HG03442 (cell line): ENCODE measurements at regions not wholly inside any gene's neighbourhood (a gene's known extent, or its start where the extent isn't known, plus 50 kb on each side); places are given as distances from the start of the nearest gene placed in this dataset.

Source experiments
- ATAC-seq: cut with Tn5 transposase; IDR thresholded peaks from one replicate; pipeline ENCODE4 v1.9.1; 2021; ENCODE audit warnings: mild to moderate bottlenecking, moderate library complexity; ENCODE audit not compliant: unreplicated experiment

DNA sequence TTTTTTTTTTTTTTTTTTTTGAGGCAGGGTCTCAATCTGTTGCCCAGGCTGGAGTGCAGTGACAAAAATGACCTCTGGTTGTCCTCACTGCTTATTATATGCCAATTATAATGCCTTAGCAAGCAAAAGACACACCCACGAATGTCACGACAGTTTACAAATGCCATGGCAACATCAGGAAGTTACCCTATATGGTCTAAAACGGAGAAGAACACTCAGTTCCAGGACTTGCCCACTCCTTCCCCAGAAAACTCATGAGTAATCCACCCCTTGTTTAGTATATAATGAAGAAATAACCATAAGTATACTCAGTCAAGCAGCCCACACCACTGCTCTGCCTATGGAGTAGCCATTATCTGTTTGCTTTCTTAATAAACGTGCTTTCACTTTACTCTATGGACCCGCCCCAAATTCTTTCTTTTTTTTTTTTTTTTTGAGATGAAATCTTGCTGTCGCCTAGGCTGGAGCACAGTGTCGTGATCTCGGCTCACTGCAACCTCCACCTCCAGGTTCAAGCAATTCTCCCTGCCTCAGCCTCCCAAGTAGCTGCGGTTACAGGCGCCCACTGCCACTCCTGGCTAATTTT, 106.2 kb downstream of the SMIM20 start:
- ATAC-seq = no peak

DNA sequence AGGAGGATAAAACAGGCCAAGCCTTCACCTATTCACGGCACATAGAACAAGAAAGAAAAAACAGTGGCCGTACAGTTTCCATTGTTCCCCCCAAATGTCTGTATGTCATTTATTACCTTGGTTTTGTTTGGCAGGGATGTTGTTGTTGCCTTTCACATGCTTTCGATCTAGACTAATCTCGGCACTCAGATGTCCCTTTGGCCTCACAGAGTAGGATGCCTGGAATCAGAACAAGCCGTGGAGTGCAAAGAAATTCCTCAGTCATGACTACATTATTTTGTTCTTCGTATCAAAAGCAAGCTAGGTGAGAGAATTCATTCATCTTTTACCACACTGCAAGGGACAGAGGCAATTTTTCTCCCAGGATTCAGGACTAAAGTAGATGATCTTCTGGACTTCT, 106.9 kb downstream of the SMIM20 start:
- ATAC-seq = no peak

DNA sequence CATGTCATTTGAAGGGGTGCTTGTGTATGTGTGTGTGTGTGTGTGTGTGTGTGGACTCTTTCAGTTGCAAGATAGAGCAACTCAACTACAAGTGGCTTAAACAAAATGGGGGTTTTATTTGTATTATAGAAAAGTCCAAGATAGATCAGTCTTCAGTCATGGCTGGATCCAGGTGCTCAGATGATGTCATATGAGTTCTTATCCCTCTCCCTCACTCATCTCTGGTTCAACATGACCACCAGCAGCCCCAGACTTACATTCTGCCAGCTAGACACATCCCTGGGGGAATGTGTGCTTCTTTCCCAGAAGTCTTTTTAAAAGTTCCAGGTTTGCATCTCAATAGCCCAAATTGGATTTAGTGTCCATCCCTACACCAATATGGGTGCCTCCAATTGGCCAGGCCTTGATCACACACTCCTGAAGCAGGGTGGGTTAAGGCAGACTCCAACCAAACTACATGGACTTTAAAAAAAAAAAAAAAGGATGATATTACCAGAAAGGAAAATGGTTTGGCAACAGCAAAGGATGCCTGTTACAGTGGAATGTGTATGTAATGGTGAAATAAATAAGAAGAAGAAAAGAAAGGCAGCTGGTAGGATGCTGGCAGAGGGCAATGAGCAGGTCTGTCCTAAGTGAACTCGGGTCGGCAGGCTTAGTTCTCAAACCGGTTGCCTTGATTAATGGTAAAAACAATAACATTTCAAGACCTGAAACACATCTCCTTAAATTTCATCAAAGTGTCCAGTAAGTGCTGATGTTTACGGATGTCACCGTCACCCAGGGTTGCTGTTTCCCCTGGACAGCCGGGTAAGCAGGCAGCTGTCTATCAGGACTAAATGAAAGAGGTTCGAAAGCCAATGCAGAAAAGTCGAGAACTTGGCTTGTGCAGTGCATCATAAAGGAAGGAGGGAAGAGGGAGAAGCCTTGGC, 107.7 kb downstream of the SMIM20 start:
- ATAC-seq = no peak

DNA sequence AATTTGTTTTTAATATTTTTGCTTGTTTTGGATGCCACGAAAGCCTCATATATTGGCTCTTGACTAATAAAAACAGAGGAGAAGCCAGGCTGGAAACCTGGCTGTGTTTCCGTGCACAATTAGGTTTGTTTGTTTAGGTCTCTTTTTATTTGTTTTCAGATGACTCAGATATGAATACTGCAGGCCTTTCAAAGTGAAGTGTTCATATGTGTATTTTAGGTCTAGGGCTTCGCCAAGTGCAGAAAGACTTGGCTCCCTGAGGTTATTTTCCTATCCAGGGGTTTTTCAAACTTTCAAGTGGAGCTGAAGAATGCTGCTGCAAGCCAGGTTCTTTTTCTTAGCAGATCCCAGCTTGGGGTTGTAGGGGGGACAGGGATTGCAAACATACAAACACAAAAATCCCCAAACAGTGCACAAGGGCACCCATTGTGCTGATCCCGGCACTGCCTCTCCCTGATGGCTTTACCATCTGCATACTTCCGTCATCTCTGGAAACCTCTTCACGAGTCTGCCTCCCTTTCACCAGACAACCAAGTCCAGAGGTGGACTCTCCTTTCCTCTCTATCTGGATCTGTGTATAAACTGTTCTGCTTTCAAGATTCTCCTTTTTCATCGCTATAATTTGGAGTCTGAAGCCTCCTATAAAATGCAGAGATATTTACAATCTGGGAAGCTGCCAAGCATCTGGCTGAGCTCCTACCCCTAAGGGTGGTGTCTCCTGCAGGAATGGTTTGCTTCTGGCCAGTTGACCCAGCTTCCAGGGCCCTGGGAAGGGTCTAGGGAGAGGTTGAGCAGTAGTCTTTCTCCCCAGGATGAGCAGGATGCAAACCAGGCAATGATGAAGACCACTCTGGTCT, 108.6 kb downstream of the SMIM20 start:
- ATAC-seq = no peak

DNA sequence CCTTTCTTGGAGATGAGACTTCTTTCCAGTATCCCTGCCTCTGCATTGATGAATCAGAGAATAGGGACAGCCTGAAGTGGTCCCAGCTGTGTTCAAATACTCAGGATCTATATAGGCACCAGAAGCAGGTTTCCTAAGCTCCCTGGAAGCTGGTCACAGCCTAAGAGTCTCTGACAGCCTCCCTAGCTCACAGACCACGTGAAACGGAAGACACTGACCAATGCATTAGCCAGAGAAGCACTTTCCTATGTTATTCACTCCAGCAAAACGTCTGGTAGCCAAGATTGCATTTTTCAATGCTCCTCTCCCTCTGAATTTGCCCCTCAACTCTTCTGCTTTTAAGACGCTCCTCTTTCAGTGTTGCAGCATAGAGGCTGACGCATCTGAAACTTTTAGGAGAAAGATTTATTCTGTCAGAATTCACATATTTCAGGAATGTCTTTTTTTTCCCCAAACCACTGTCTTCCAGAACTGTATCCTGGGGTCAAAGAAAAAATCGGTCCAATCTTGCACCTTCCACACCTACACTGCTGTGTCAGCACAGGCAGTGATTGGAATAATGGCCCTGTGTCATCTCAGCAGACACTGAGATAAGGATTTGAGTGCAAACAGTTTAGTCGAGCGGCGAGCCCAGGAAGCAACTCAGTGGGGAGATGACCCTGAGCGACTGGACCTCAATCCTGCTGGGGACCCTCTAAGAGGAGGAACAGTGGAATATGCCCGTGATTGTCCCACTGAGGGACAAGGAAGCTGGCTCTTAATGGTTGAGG, 109.4 kb downstream of the SMIM20 start:
- no peak for ATAC-seq

DNA sequence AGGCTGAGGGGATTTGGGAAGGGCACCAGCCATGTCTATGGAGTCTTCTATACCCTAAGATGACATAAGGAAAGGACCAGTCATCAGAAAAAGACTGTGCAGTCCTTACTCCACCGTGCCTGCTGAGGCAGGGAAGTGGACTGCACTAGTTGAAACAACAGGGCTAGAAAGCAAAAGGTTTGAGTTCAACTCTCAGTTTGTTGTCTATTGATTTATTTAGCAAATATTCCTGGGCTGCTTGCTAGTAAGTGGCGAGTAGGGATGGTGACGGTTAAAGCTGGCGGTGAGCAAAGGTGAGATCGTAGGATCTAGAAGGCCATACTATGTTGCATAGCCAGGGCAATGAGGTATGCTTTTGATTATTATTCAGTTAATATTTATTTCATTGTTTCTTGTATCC, 110.1 kb downstream of the SMIM20 start:
- ATAC-seq = no peak

DNA sequence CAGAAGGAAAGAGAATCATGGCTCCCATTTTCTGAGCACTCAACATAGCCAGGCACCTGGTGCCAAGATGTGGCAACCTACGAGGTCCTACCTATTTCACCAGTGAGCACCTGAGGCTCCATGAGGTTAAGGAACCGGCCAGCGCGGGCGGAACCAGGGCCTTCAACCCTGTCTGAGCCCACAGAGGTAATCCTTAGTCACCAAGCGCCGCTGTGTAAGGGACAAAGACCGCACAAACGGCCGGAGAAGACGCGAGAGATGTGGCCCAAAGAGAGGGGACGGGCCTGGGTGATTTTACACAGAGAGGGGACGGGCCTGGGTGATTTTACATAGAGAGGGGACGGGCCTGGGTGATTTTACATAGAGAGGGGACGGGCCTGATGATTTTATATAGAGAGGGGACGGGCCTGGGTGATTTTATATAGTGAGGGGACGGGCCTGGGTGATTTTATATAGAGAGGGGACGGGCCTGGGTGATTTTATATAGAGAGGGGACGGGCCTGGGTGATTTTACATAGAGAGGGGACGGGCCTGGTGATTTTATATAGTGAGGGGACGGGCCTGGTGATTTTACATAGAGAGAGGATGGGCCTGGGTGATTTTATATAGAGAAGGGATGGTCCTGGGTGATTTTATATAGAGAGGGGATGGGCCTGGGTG, 114.2 kb downstream of the SMIM20 start:
- no peak for ATAC-seq

DNA sequence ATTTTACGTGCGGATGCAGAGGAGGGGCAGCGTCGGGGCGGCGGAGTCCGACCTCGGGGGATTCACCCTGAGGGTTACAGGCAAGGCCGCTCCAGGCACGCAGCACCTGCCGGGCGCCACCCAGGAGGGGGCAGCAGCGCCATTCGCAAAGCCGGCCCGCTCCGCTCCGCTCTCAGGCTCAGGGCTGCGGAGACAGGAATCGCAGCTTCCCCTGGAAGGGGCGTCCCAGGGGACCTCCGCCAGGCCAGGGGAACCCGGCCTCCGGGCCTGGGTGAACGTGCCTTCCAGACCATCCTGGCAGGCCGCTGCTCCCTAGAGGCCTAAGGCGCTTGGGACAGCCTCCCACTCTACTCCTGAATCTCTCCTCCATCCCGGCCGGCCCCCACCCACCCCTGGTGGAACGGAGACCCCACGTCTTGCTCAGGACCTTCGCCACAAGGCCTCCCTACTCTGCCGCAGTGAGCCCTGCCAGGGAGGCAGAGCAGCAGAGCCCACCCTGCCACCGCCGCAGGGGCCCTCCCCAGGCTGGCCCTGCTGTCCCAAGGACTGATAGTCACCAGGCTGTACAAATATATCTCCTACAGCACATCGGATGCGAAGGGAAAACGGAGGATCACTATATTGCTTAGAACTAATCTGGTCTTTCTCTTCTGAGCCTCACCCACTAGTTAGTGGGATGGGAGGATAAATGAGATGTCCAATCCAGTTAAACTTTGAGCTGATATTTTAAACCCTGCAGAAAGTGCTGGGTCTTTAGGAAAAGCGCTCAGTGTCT, 115.0 kb downstream of the SMIM20 start:
- peak; percentile 89 for ATAC-seq

DNA sequence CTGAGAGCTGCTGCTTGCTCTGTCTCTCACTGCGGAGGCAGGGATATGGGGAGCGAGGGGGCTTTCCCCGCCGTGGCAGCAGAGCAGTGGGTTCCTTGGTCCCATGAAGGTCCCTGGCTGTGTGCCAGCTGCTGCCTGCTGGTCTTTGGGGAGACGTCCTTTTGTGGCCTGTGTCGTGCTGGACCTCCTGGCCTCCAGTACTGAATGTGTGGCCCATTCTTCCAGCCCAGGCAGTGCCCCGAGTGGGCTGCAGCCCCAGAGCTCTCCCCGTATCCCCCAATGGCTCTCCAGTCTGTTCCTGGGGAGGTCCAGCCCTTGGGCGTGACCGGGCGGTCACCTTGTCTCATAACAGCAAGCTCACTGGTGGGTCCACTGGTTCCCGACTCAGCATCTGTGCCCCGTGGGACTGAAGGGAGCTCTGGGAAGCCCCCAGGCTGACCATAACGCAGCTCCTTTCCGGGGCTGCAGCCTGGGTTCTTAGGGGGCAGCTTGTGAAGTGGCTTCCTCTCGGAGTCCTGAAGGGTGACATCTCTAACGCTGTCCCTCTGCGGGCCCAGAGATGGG, 115.6 kb downstream of the SMIM20 start:
- no peak for ATAC-seq

DNA sequence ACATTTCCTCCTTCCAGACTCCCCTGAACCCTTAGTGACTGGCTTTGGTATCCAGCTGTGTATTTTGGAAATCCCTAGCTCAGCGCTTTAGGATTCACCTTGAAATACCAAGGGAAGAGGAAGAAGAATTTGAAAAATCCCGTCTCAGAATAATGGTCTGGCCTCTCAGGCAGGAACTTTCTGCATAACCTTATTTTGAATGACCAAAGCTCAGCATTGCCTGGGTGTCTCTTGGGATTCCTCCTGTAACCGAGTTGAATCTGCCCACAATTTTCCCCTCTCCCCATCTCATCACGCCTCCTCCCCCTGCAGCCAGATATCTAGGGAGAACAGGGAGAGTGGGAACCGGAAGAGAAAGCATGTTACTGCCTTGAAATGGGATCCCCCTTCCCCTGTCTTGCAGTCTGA, 116.2 kb downstream of the SMIM20 start:
- ATAC-seq = no peak

DNA sequence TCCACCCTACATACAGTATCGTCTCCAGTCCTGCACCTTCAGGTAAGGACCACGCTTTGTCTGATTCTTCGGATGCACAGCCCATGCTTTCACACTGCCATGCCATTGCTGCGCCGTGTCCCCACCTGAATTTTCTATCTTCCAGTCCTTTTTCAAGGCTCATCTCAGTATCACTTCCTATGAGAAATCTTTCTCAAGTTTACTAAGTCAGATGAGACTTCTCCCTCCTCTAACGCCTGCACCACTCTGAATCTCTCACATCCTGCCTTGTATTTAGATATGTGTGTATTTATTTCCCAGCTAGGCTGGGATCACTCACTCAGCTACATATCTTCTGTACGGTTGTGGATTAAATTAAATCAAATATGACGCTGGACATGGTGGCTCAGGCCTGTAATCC, 116.8 kb downstream of the SMIM20 start:
- ATAC-seq = no peak

DNA sequence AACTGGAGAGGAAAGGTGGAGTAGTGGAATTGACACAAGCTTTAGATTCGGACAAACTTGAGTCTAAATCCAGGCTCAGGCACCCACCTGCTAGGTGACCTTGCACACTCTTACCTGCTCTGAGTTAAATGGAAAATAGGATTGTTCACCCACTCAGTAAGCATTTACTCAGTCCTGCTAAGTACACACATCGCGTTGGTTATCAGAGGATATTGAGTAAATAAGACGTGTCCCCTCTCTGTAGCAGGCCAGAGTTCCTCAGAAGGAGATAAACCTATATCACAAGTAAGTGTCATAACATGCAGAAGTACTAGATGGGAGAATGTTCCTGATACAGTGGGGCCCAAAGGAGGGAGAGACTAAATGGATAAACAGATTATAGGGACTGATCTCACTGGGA, 117.7 kb downstream of the SMIM20 start:
- no peak for ATAC-seq

DNA sequence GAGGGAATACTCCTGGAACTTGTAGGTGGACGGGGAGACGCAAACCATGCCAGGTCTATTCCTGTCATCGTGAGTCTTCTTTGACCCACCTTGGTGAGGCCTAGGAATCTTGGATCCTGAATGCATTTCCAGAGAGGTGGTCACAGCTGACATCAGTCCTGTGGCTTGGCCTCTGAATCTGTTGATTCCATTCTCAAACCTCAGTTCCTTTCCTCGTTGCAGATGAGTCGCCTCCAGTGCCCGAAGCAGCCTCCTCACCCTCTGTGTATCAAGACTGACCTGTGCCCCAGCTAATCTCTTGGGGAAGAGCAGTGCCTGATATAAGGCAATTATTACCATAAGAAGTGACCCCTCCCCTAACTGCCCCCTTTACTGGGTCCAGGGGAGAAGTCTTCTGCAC, 118.1 kb downstream of the SMIM20 start:
- ATAC-seq = no peak

DNA sequence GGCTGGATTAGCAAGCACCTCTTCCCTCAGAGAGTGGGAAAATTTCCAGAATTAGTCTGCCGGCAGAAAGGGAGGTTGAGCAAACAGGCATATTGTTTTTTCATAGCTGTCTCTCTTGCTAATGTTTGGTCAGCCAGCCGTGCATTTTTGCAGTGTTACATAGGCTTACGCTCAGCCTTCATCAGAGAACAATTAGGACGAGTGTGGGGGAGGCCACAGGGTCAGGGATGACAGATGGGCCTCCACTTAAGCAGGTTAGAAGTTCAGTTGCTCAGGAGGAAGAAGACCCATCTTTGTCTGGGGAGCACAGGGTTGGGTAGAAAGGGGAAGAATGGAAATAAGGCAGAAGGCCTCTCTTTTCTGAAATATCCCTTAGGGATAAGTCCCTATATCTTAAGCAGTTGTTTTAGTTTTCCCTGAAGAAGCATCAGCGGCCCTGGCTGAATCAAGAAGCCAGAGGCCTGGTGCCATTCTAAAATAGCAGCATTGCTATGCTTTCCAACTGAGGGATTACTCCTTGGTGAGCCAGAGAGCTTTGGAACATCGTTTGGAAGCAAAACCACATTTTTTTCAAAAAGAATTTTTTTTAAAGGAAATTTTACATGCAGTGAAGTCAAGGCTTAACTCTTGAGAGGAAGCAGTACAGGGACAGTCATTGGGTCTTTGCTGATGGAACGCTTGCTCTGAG, 118.8 kb downstream of the SMIM20 start:
- ATAC-seq = no peak

DNA sequence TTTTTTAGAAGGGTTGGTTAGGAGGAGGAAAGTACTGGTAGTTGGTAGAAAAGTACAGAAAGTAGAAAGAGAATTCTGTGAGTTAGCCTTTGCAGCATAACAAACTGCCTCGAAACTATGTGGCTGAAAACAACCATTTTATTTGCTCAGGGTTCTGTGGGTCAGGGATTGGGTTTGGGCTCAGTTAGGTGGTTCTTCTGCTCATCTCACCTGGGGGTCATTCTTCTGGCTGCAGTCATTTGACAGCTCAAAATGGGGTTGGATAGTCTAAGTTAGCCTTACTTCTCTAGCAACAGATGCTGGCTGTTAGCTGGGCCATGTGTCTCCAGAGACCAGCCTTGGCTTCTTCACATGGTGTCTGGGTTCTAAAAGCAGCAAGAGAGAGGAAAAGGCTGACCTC, 119.4 kb downstream of the SMIM20 start:
- no peak for ATAC-seq

DNA sequence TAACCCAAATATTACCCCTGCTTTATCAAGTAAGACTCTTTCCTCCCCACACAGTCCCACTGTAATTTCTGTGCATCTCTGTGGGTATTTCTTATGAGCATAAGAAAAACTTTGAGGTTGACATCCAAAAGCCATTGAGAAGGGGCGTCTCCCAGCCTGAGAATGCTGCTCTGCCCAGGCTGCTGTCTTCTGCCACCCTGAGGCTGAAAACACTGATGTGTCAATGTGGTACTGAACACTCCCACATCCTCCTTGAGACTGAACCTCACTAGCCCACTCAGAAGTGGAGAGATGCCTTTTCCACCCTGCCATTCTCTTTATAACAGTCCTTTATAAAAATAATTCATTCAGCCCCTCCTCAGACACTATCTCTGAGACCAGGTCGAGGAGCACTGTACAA, 120.8 kb downstream of the SMIM20 start:
- ATAC-seq = no peak

DNA sequence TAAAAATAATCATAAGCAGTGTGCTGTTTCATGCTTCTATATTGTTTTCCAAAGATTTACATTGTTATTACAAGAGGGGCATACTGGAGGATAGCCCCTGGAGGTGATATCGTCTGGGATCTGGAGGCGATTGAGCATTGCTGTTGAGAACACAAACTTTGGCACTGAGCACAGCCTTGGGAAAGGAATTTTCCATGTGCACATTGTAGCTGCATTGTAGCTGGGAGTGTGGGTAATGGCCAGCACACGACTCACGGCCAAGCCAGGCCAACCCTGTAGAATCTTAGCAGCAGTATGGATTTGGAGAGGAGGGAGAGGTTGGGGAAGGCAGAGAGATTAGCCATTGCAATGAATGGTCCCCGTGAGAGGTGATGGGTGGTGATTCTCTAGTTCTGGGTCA, 121.9 kb downstream of the SMIM20 start:
- no peak for ATAC-seq

DNA sequence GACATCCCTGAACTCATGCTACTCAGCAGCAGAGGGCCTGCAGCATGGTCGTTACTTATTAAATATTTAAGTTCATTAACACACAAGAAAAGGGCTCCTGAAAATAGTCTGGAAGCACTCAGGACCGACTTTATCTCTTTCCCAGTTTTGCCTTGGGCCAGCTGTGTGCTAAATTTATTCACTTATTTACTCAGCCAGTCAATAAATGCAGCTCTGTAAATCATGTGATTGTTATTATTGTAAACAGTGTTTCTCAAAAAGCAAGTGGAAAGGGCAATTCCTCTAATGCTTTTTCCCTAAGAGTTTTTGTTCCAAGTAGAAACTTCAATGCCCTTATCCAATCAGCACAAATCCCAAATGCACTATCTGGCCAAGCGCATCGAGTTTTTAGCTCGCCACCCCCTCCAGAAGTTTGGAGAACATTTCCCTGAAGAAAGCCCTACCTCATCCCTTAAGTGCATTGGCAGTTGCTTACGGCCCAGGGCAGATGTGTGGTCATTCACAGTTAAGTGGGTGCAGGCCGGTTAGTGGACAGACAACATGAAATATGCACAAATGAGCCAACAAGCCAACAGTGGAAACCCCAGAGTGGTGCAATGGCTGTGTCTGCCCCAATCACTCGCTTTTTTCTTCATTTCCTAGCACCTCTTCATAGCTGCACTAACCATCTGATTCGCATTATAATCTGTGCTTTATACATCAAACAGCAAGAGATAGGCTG, 125.8 kb downstream of the SMIM20 start:
- ATAC-seq = no peak
